Endothelial cell of umbilical vein (primary cell): ENCODE measurements at regions not wholly inside any gene's neighbourhood (a gene's known extent, or its start where the extent isn't known, plus 50 kb on each side); places are given as distances from the start of the nearest gene placed in this dataset.

Source experiments
- BruUV-seq: library from RNA; stranded (reverse); fragments of 400-500 nt; replicated peaks from 2 replicates; lab custom pipeline; 2021; lab: Mats Ljungman, UMichigan
- CTCF ChIA-PET: fragments of 300-600, 350-600 bp; sonication (Branson Sonifier 250); formaldehyde crosslinking; loops from one replicate; lab custom pipeline; 2021; ENCODE audit warnings: antibody characterized with exemption, inconsistent platforms; lab: Charles Lee
- POLR2A ChIA-PET: fragments of 300-600, 350-600 bp; sonication (Branson Sonifier 250); formaldehyde crosslinking; loops from one replicate; lab custom pipeline; 2021; ENCODE audit warnings: antibody characterized with exemption, inconsistent platforms; lab: Charles Lee
- DNase-seq: peaks from one replicate; pipeline ENCODE4 v3.0.0-alpha.2; 2011; ENCODE audit warnings: low read depth, low spot score
- FAIRE-seq: peaks from 2 replicates; lab custom pipeline; 2011; peaks lifted over from hg19 to GRCh38; lab: Jason Lieb, UNC
- H2AFZ ChIP-seq: 2 replicates; pipeline ENCODE4 v1.6.0; 2012; ENCODE audit warnings: low read depth, low read length, control low read depth, inconsistent platforms
- H3K27ac ChIP-seq: 2 replicates; pipeline ENCODE4 v1.5.1; 2011; ENCODE audit warnings: low read depth, mild to moderate bottlenecking, control low read depth, low read length, moderate library complexity; ENCODE audit not compliant: insufficient read depth
- H3K27me3 ChIP-seq, 2 experiments: 2 replicates each; pipeline versions ENCODE4 v1.6.0 to v1.6.1; 2011; ENCODE audit warnings: low read length in 2 of 2, mixed read lengths in 1 of 2; ENCODE audit not compliant: control insufficient read depth in 2 of 2, insufficient read depth in 2 of 2
- H3K36me3 ChIP-seq, 2 experiments: 2 replicates in 1 of 2; 3 replicates in 1 of 2; pipeline ENCODE4 v1.5.1; 2011; ENCODE audit warnings: low read length in 2 of 2, mild to moderate bottlenecking in 1 of 2, moderate library complexity in 1 of 2; ENCODE audit not compliant: control insufficient read depth in 2 of 2, insufficient read depth in 2 of 2; ENCODE audit errors: extremely low read depth in 1 of 2
- H3K4me1 ChIP-seq: 3 replicates; pipeline ENCODE4 v1.5.1; 2011; ENCODE audit warnings: mild to moderate bottlenecking, low read length; ENCODE audit not compliant: control insufficient read depth, insufficient read depth; ENCODE audit errors: extremely low read depth
- H3K4me2 ChIP-seq: 2 replicates; pipeline ENCODE4 v1.6.1; 2011; ENCODE audit warnings: low read length, control low read depth, mixed read lengths; ENCODE audit not compliant: insufficient read depth
- H3K4me3 ChIP-seq, 3 experiments: fragments of 200-600 bp in 1 of 3; sonication (generic), shearing (Covaris generic) in 1 of 3; replicated peaks in 1 of 3; 2 replicates each; pipeline ENCODE4 v1.5.1; 2011 to 2016; ENCODE audit warnings: control low read depth in 3 of 3, low read length in 3 of 3, mild to moderate bottlenecking in 2 of 3, inconsistent platforms in 1 of 3, low read depth in 1 of 3, moderate library complexity in 1 of 3; ENCODE audit not compliant: insufficient read depth in 1 of 3
- H3K79me2 ChIP-seq: 2 replicates; pipeline ENCODE4 v1.6.0; 2012; ENCODE audit warnings: low read length, inconsistent platforms; ENCODE audit not compliant: control insufficient read depth, insufficient read depth
- H3K9ac ChIP-seq: replicated peaks from 2 replicates; pipeline ENCODE3; 2011; ENCODE audit warnings: low read length, control low read depth; ENCODE audit not compliant: insufficient read depth; ENCODE audit errors: extremely low read depth
- H3K9me1 ChIP-seq: replicated peaks from 3 replicates; pipeline ENCODE4 v1.6.0; 2011; ENCODE audit warnings: mild to moderate bottlenecking, low read length; ENCODE audit not compliant: control insufficient read depth, insufficient read depth; ENCODE audit errors: extremely low read depth
- H3K9me3 ChIP-seq: replicated peaks from 2 replicates; pipeline ENCODE4 v1.5.1; 2012; ENCODE audit warnings: low read length, inconsistent platforms; ENCODE audit not compliant: control insufficient read depth, insufficient read depth
- H4K20me1 ChIP-seq: replicated peaks from 2 replicates; pipeline ENCODE3; 2011; ENCODE audit warnings: mild to moderate bottlenecking, low read length; ENCODE audit not compliant: control insufficient read depth, insufficient read depth; ENCODE audit errors: extremely low read depth
- CTCF ChIP-seq, 2 donors: IDR thresholded peaks; 1 replicate in 1 of 2; 2 replicates in 1 of 2; pipeline ENCODE4 v1.5.1; 2011; ENCODE audit warnings: low read length in 2 of 2, mild to moderate bottlenecking in 2 of 2, moderate library complexity in 2 of 2, control low read depth in 1 of 2, inconsistent platforms in 1 of 2, low read depth in 1 of 2; ENCODE audit not compliant: insufficient read depth in 1 of 2; ENCODE audit errors: extremely low read depth in 1 of 2
- EZH2 ChIP-seq: IDR thresholded peaks from 2 replicates; pipeline ENCODE4 v1.6.1; 2012; ENCODE audit warnings: borderline replicate concordance, low read depth, mild to moderate bottlenecking, moderate library complexity, low read length, inconsistent platforms; ENCODE audit not compliant: severe bottlenecking
- FOS ChIP-seq: IDR thresholded peaks from 2 replicates; pipeline ENCODE4 v1.6.1; 2011; ENCODE audit warnings: mild to moderate bottlenecking, low read length, moderate library complexity, borderline replicate concordance; ENCODE audit not compliant: insufficient read depth
- GATA2 ChIP-seq: IDR thresholded peaks from 2 replicates; pipeline ENCODE4 v1.7.0; 2011; ENCODE audit warnings: low read depth, mild to moderate bottlenecking, moderate library complexity, mixed read lengths, low read length; ENCODE audit not compliant: insufficient read length, insufficient read depth
- JUN ChIP-seq: IDR thresholded peaks from 2 replicates; pipeline ENCODE4 v1.6.1; 2011; ENCODE audit warnings: borderline replicate concordance, low read depth; ENCODE audit not compliant: insufficient read length, insufficient read depth
- MAX ChIP-seq: IDR thresholded peaks from 2 replicates; pipeline ENCODE4 v1.6.1; 2011; ENCODE audit not compliant: insufficient read depth, insufficient read length
- MYC ChIP-seq: IDR thresholded peaks from one replicate; pipeline ENCODE4 v1.6.1; 2011; ENCODE audit warnings: mild to moderate bottlenecking, low read depth, low read length
- POLR2A ChIP-seq: IDR thresholded peaks from 2 replicates; pipeline ENCODE4 v1.6.1; 2012; ENCODE audit warnings: low read depth, mild to moderate bottlenecking, control low read depth, low read length
- POLR2AphosphoS5 ChIP-seq: IDR thresholded peaks from 2 replicates; pipeline ENCODE4 v1.6.1; 2012; ENCODE audit warnings: low read depth, mild to moderate bottlenecking, control low read depth, low read length, moderate library complexity; ENCODE audit not compliant: insufficient read depth
- dilution Hi-C: fragments of 300-500 bp; cut with MboI; formaldehyde crosslinking; loops from one replicate; pipeline ENCODE4 v1.15.0; 2019; ENCODE audit warnings: low sequenced_read_pairs; ENCODE audit not compliant: extremely low pct_ligation_motif_present
- intact Hi-C: fragments of 100-400 bp; cut with micrococcal nuclease; formaldehyde crosslinking; loops from one replicate; pipeline ENCODE4 v1.10.0; 2022

- H3K9me3 ChIP-seq, result no peaks in the 10 kb centered on the region
- H3K27ac ChIP-seq, result no peak overlapping the region
- intact Hi-C loops (no loop called here), dilution Hi-C loops (no loop called here)
- DNase-seq (no peak), FAIRE-seq (no peak)
- H3K9ac ChIP-seq, result no peak overlapping the region
- ChIA-PET CTCF (no interaction called here), POLR2A (no interaction called here)
- no TSS peak for BruUV-seq
- H3K27me3 ChIP-seq, result no peaks in the 10 kb centered on the region
- H2AFZ ChIP-seq, result no peak overlapping the region
- H3K36me3 ChIP-seq, result no peaks in the 10 kb centered on the region
- no peak for TF ChIP-seq MAX
- no peak for TF ChIP-seq POLR2A
- TF ChIP-seq FOS, result no peak
- no peak for TF ChIP-seq GATA2
- no peak for TF ChIP-seq MYC
- TF ChIP-seq JUN, result no peak
- TF ChIP-seq EZH2, result no peak
- TF ChIP-seq CTCF (IDR thresholded peaks at IDR 0.05; ENCODE audit: extremely low read depth in 1 of 2, insufficient read depth in 1 of 2, low read depth in 1 of 2, low read length in 2 of 2), result no peak
- no peak for TF ChIP-seq POLR2AphosphoS5
- no peak overlapping the region for H3K4me2 ChIP-seq
- H3K4me1 ChIP-seq, result no peaks in the 10 kb centered on the region
- H4K20me1 ChIP-seq, result no peaks in the 10 kb centered on the region
- H3K4me3 ChIP-seq, result no peak overlapping the region
- H3K9me1 ChIP-seq, result no peaks in the 10 kb centered on the region
- no peaks in the 10 kb centered on the region for H3K79me2 ChIP-seq
These were observed 435.7 kb downstream of the SLITRK6 start for GRCh38 chr13:85363504-85363903.
